GM12875 (cell line): ENCODE measurements at regions not wholly inside any gene's neighbourhood (a gene's known extent, or its start where the extent isn't known, plus 50 kb on each side); places are given as distances from the start of the nearest gene placed in this dataset.

ENCODE experiments used
- H3K4me3 ChIP-seq: one replicate; pipeline ENCODE4 v1.5.1; 2011; ENCODE audit warnings: low read depth, low read length, control low read depth
- CTCF ChIP-seq: IDR thresholded peaks from 2 replicates; pipeline ENCODE4 v1.5.1; 2011; ENCODE audit warnings: low read depth, mild to moderate bottlenecking, control low read depth, inconsistent platforms, low read length, moderate library complexity, borderline replicate concordance; ENCODE audit not compliant: insufficient read depth

DNA sequence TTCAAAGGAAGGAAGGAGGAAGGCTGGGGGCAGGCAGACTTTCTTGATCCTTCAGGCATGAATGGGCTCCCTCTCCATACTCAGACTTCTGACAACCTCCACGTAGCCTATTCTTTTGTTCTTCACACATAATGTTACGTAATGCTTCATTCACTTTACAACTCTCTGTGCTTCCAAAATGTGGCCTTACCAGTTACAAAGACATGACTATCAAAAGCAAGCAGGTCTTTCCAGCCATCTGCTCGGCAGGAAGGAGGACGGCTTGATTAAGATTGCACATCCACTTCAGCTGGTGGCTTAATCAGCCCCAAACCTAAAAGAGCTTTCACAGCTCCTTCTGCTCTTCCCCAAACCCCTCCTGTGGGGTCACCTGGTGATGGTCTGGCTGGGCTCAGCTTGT lies 263.2 kb downstream of the XXYLT1 start:
- no peak for TF ChIP-seq CTCF

DNA sequence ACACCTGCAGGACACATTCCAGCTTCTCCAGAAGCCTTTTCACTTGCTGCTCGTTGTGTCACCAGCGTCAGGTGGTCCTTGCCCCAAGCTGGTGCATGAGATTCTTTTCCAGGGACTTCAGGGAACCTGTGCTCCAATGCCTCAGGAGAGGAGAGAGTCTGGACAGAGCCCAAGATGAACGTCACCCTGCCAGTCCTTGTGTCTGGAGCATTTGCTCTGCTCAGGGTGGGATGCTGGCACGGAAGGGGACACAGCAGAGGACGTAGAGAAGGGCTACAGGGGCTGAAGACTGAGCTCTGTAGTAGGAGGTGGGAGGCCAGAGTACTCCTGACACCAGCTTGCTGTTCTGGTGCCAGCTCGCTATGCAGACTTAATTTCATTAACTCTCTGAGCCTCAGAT lies 262.1 kb downstream of the XXYLT1 start:
- no peak for TF ChIP-seq CTCF
- no peak overlapping the region for H3K4me3 ChIP-seq

More for the DNA sequence above, 263.2 kb downstream of the XXYLT1 start:
- H3K4me3 ChIP-seq: no peak overlapping the region

GRCh38 chr3:195009616-195010015 lies 261.3 kb downstream of the XXYLT1 start:
- TF ChIP-seq CTCF: no peak
- H3K4me3 ChIP-seq: no peak overlapping the region

DNA sequence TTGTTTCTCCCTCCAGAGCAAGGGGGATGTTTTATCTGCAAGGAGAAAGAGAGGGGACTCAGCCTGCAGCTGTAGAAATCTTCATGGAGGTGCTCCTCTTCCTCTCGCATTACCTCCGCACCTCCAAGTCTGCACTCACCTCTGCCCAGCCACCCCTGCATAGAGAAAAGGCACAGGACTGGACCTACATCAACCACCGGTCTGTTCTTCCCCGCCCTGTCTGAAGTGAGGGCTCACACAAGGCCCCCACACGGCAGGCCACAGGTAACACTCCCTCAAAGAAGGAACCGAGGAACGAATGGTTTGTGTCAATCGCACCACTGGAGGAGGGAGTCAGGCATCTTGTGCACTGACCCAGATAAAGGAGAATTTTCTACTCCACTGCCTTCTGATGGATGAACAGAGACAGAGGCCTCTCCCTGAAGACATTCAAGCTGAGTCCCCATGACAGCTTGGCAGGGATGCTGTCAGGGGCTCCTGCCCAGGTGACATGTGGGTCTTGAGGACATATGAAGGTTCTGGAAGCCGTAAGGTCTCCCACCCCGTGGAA lies 260.3 kb downstream of the XXYLT1 start:
- no peak overlapping the region for H3K4me3 ChIP-seq
- TF ChIP-seq CTCF: no peak

DNA sequence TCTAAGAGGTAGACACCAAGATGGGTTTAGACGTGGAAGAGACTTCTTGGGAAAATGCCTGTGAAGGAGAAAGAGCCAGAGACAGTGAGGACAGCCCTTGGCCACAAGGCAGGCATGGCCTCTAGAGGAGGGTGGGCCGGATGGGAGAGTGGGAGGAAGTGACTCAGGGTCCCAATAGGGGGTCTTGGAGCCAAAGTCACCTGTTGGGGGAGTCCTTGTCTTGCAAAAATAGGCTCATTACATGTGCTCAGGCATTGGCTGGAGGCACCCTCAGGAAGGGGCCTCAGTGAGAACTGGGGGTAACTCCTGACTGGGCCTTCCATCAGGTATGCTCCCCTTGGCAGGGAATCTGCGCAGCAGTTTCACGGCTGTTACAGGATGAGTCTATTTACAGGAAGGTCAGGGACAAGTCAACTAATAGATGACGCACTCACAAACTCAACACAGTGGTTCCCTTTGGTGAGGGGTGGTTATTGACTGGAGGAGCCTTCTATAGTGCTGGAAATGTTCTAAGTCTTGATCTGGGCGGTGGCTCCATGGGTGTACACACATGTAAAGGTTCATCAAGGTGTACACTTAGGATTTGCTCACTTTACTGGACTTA lies 259.6 kb downstream of the XXYLT1 start:
- H3K4me3 ChIP-seq: no peak overlapping the region
- no peak for TF ChIP-seq CTCF

GRCh38 chr3:195012100-195012499 lies 258.9 kb downstream of the XXYLT1 start:
- H3K4me3 ChIP-seq: no peak overlapping the region
- TF ChIP-seq CTCF: no peak

DNA sequence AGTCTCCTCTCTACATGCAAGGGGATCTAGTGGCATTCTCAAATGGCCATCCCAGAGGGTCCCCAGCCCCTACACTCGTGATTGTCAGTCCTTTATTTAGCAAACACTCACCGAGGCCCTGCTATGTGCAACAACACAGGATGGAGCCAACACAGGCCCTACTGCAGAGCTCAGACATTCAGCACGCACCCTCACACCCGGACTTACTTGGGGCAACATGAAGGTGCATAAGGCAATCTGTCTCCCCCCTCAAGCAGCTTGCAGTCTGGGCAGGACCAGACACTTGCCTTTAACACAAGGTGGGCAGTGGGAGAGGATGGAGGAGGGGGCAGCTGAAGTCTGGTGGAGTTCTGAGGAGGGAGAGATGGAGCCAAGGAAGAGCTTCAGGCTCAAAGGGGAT lies 258.4 kb downstream of the XXYLT1 start:
- no peak overlapping the region for H3K4me3 ChIP-seq
- no peak for TF ChIP-seq CTCF
